ENCODE measurements at regions not wholly inside any gene's neighbourhood (a gene's known extent, or its start where the extent isn't known, plus 50 kb on each side); places are given as distances from the start of the nearest gene placed in this dataset.

DNA sequence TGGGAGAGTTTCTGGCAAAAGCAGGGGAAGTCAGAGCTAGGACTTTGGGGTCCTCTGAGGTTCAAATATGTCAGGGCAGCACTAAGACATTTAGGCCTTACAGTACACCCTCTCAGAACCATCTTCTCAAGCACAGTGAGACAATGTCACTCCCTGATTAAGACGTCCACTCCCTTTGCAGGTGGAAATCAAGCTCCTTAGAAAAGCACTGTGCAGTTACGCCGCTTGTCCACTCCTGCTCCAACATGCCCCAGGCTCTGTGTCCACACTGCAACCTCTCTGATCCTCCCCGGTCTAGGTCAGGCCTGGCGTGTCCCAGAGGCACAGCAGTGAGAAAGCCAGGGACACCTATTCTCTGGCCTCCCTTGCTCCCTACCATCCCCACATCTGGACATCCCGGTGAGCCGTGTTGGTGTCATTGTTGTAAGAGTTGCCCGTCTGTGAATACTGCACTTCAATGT is 528.6 kb upstream of the ID2 start:
- DNase-seq (ENCODE audit: low read depth, low spot score): no peak

DNA sequence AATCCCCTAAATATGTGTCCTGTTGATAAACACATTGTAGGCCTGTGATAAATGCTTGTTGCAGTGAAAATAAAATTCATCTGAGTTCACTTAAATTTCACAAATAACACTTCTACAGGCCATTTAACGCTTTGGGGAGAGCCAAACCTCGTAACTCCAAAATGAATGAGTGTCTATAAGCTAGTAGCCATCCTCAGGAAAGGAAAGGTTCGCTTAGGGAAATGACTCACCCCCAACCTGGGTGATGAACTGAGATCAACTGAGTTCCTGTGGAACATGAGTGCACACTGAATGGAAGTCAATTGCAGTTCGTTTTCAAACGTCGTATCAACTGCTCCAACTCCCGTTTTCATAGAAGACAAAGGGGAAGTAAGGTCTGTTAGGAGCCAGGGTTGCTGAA is 527.6 kb upstream of the ID2 start:
- DNase-seq (ENCODE audit: low read depth, low spot score): no peak

DNA sequence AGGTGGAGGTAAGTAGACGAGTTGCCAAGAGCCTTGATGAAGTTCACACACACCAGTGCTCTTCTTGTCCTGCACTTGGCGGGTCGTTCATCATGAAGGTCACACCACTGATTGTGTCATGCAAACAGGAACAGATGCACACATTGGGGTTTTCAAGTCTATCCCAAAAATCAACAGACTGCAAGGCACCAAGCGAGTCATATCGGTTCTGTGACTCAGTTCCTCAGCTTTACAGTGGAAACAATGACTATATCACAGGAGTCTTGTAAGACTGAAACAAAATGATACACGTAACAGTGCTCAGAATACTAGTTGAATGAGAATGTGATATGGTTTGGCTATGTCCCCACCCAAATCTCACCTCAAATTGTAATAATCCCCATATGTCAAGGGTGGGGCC is 526.9 kb upstream of the ID2 start:
- DNase-seq (ENCODE audit: low read depth, low spot score): no peak

DNA sequence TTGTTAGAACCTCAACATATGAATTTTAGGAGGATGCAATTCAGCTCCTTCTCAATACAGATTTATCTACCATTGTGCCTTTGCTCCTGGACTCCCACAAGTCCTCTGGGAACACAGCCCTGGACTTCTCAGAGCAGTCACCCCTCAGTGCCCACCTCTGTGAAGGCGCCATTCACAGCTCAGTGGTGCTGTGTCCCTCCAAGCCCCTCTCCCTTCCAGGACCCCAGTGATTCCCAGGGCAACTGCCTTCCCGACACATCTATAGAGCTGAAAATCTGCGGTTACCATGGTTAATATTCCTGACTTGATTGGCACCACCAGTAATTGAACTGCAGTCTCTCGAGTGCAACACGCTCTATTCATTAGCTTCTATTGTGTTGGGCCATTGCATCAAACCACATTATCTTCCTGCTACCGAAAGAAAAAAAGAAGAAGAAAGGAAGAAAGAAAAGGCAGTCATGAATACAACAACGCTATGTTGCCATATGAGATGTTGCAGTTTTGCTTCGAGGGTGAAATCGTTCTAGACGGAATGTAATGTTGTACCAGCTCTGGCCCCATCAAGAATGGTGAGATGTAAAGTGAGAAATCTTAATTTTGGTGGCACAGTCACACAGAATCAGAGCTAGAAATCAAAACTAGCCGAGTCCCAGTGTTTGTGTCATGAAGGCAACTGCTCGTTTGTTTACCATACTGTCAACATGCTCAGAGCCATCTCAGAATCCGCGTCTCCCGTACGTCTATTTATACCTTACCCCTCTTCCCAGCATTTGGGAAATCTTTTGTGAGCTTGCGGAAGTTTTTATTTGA is 524.0 kb upstream of the ID2 start:
- no peak for DNase-seq (ENCODE audit: low read depth, low spot score)

DNA sequence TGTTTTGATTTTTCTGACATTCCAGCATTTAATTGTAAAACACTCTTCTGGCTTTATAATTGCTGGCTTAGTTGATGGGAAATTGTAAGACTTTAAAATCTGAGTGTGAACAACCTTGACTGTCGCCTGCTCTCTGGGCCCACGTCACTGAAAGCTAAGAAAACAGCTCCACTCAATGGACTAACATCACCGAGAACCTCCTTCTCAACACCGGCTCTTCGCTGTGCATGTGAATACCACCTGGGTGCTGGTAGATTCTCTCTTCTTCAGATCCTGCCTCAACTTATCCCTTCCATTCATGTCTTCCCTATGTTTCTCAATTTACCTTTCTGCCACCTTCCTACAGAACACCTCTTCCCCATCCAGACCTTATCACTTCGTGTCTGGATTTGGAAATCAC is 523.1 kb upstream of the ID2 start:
- DNase-seq (ENCODE audit: low read depth, low spot score): no peak

DNA sequence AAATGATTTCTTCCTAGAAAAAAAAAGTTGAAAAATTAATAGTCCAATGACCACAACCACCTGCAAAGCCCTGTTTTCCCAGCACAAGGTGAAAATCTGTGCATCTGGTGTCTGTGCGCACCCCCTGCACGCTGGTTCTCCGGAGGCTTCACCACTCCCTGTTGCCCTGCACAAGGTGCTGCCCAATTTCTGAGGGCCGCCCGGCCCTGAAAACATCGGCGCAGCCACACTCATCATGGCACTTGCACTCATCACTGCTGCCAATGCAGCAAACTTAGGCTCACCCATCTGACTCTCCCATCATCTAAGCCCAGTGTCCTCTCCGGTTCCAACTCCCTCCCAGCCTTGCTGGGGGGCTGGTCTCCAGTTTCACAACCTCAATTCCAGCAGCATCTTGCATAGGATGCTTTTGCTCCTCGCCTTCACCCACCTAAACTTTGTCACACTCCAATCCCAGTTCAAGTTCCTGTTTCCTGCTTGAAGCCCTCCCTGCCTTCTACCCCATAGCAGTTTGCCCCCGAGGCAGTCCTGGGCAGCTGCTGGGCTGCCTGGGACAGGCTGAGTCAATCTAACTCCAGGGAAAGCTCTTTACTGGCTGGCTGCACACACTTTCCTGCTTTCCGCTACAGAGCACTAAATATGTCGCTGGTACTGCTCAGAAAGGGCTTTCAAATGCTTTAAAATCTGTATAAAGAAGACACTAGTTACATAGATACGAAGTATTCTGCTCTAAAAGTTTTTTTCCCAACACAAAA is 522.5 kb upstream of the ID2 start:
- peak; percentile 47 for DNase-seq (ENCODE audit: low read depth, low spot score)

DNA sequence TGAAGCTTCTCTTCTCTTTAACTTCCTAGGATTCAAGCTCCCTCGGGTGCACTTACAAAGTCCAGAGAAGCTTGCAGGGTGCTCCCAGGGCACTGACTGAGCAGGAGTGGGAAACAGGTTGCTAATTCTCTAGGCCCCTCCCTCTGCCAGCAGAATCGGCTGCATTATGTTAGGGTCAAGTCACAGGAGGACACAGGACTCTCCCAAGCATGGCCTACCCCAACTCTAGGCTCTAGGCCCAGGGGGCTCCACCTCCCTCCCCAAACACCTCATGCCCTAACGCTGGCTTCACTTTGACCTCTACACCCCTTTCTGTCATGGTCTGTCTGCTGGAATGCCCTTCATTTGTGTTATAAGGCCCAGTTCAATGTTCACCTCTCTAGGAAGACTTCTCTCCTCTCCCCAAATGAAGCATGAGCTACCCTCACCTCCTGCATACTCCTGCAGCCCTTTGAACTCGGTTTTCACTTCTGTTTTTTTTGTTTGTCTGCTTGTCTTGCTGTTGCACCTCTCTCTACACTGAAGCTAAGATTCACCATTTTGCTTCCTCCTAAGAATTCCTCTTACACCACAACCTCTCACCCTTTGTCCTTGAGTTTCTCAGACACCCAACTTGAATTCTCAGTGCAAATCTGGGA is 521.8 kb upstream of the ID2 start:
- no peak for DNase-seq (ENCODE audit: low read depth, low spot score)

DNA sequence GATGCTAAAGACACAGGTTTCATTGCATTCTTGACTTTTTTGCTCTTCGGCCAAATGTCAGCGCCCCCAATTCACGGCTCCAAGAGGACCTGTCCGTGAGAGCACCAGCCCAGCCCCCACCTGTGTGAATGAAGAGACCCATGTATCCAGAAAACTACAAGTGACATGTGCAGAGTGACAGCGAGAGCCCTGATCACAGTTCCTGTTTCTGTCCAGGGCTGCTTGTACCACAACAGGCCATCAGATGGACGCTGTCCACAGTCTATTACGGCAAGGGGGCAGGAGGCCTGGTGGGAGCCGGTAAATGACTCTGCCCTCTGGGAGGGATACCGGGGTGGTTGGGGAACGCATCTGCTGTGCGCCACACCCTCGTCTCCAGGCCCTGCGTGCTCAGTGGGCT is 520.9 kb upstream of the ID2 start:
- DNase-seq (ENCODE audit: low read depth, low spot score): no peak

DNA sequence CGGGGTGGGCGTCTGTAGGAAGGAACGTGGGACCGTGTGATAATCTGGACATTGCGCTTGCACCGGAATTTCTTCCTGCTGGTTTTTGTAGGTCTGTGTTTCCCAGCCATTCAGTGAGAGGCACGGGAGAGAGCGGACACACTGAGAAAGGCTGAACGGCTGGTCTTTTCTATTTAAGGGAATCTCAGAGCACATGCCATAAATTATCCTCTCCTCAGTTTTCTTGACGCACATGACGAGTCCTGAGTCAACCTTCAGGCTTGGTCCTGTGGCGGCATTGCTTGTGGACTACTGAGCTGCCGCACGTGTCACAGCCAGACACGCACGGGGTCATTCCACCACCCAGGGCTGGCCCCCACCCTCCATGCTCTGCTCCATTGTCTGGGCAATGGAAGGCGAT is 519.3 kb upstream of the ID2 start:
- DNase-seq (ENCODE audit: low read depth, low spot score): no peak

DNA sequence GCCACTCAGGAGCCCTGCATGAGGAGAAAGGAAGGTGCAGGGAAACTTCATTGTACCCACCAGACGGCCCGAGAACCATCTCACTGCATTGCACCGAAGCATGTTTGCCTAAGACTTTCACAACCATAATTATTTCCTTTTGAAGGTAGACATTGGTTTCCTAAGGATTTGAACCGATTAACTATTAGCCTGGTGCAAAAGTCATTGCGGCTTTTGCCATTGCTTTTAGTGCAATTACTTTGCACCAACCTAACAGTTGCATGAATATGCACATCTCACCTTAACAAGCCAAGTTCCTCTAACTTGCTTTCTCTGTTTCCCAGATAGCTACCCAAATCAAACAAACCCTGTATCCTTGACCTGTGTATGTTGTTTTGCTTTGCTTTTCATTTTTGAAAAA is 516.3 kb upstream of the ID2 start:
- no peak for DNase-seq (ENCODE audit: low read depth, low spot score)

DNA sequence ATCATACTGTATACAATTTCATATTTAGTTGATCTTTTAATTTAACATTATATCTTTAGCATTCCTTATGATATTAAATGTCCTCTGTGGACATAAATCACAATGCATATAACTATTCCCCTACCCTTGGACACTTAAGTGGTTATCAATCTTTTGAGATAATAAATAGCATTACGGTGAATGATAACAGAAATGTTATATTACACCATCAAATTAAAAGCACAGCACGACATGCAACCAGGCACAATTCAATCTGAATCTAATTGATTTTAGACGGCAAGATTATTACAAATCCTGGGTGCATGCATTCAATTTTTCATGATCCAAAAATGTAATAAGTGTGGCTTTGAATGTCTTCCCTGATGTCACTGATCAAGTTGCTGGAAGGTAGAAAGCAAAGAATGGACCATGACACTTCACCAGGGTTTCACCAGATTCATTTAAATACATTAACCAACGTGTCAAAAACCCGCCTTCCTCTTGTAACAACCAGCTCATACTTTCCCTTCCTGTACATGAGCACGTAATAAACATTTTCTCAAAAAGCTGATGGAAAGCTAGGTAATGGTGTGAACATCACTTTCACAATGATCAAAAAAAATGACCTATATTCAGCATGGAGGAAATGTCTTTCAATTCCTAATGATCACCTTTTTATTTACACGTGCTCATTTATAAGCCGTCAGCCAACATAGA is 513.7 kb upstream of the ID2 start:
- no peak for DNase-seq (ENCODE audit: low read depth, low spot score)

DNA sequence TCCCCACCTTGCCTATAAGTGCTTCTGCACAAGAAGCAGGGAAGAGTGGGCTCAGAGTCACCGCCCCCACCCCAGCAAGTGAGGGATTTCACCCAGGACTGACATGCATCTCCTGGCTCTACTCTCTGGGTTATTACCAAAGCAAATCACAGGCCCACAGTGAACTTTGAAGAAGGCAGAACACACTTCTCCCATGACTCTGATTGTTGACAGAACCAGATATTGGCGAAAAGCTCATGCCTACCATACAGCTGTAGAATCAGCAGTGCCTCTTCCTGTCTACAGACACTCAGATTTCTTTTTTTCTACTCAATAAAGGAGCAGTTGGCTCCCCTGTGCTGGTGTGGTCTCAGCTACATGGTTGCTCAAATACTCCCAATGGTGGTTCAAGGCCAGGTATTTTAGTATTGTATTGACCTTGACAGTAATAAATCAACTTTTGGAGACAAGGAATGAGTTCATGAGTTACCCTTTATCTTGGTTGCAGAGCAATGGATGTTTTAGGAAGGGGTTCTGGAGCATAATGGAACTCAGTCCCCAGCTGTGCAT is 512.9 kb upstream of the ID2 start:
- no peak for DNase-seq (ENCODE audit: low read depth, low spot score)

DNA sequence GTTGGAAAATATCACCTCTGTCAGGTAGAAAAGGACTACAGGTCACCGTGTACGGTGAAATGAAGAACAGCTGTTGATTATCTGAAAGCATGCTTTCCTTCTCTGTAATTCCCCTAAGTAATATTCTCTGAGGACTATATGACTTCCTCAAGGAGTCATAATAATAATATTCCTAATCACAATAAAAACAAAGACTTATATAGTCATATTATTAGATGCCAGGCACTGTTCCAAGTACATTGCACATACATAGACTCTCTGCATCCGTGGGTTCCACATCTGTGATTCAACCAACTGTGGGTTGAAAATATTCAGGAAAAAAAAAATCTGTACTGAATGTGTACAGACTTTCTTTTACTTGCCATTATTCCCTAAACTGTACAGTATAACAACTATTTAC is 512.4 kb upstream of the ID2 start:
- DNase-seq (ENCODE audit: low read depth, low spot score): no peak

DNA sequence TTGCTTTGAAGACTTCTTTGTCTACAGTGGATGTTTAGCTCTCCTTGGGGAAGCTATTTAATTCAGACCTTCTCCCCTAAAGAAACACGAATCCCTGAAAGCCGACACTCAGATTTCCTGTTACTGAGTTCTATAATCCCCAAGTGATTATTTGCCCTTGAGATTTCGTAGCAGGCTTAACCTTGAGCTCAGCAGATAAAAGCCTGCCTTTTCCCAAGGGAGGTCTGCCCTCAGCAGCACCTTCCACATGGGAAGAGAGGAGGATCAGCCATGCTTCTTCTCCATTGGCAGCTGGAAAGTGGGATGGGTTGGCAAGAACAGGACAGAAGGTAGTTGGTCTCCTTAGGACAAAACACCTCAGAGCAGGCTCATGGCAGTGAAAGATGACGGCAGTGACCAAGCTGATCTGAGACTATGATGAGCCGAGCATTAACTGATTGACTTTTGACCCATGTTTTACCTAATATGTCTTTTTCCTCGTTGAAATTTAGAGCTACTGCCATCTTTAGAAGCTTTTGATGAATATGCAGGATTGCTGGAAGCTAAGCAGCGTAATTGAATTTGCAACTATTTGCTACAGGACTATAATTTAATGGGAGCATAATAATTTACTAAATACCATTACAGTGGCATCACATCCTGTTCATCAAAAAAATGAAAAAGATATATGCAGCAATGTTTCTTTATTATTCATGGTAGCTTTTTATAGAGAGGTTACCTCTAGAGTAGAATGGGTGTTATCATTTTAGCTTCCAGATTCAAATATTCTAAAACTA is 511.1 kb upstream of the ID2 start:
- no peak for DNase-seq (ENCODE audit: low read depth, low spot score)

DNA sequence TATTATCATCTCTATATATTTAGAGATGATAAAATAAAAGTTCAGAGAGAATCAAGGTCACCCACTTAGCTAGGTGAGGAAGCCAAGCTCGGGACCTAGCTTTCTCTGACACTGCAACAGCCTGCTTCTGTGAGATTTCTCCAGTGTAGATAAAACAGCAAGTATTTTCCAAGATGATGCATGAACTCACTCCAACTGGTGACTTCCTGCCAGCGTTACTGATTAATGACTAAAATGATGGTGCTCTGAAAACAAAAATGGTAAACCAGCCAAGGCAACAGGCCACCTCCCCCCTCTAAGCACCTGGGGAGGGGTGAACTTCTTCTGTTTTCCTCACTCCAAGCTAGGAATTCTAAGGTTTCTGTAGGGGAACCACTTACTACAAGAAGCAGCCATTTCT is 510.2 kb upstream of the ID2 start:
- no peak for DNase-seq (ENCODE audit: low read depth, low spot score)

DNA sequence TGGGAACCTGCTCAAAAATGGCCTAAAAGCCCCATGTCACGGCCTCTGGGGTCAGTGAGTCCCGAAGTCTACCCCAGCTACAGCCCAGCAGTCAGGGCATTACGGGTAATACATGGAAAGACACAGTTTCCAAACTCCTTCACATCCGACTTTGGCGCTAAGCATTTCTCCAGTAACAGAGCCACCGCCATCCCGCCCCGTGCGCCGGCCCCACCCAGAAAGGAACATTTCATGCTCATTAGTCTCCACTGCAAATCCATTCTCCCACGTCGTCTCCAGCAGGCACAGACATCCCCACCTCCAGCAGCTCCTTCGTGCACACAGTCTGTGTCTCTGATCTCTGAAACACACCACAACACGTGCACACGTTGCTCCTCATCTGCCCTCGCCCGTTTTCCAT is 509.2 kb upstream of the ID2 start:
- DNase-seq (ENCODE audit: low read depth, low spot score): no peak

DNA sequence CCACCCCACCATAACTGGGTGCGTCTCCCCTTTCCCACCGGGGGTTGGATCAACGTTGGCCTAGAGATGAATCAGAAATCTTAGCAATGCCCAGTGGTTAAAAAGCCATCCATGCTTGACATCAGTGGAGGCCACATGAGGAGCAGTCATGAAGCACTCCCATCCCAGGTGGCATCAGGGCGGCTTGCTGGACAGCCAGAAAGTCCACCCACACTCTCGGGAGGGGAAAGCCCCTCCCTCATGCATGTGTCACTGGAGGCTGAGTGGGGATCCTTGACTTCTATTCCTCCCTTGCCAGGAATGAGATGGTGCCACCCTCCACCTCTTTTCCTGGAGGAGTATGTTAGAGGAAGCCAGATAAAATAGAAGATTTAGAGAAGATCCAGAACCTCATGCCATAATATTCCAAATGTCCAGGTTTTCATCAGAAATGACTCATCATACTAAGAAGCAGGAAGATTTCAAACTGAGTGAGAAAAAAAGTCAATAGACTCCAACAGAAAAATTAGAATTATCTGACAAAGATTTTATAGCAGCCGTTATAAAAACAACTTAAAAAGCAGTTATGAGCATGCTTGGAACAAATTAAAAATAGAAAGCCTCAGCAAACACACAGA is 507.1 kb upstream of the ID2 start:
- no peak for DNase-seq (ENCODE audit: low read depth, low spot score)

DNA sequence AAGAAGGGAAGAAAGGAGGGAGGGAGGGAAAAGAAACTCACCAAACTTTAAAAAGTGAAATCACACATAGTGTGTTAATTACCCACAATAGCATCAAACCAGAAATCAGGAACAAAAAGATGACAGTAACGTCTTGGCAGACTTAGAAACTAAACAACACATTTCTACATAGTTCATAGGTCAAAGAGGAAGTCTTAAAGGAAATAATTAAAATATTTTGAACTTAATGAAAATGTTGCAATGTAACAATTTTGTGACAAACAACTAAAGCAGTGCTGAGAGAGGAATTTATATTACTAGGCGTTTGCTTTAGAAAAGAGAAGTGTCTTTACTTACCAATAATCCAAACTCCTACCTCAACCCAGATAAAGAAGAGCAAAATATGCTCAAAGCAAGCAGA is 505.0 kb upstream of the ID2 start:
- DNase-seq (ENCODE audit: low read depth, low spot score): no peak

DNA sequence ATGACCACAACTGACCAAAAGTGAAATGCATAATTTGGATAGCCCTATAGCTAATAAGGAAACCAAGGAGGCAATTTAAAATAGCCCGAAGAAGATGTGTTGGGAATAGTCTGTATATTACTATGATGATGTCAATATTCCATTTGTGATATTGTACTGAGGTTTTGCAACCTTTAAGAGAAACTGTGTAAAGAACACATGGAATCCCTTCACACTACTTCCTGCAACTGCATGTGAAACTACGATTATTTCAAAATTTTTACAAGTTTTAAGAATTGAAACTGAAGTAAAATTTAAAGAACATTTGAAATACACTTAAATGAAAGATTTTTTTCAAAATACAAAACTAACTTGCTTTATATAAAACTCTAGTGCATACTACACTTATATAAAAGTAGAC is 504.3 kb upstream of the ID2 start:
- DNase-seq (ENCODE audit: low read depth, low spot score): no peak

DNA sequence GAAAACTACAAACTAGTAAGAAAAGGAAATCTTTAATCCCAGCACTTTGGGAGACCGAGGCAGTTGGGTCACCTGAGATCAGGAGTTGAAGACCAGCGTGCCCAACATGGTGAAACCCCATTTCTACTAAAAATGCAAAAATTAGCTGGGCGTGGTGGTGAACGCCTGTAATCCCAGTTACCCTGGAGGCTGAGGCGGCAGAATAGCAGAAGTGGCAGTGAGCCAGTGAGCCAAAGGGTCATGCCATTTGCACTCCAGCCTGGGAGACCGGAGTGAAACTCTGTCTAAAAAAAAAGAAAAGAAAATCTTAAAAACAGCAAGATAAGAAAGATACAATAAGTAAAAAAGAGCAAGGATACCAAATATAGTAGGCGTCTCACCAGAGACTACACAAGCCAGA is 502.9 kb upstream of the ID2 start:
- DNase-seq (ENCODE audit: low read depth, low spot score): no peak

DNA sequence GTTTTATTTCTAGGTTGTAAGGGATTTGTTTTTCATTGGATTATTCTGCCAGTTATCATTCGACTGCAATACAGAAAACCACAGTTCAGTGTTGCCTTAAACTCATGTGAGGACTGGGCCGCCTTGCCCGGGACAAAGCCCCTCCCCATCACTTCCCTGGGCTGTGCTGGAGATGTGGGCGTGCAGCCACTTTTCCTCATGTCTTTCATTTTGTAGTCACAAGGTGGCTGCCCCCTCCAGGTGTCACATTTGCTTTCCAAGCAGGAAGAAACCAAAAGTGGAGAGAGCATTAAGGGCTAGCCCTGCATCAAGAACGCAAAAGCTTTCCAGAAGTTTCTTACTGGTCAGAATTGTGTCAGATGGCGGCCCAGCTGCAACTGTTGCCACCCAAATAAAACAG is 492.5 kb upstream of the ID2 start:
- DNase-seq (ENCODE audit: low read depth, low spot score): peak; percentile 31

All from ELF-1 (cell line).